Effector memory CD8-positive, alpha-beta T cell (primary cell): ENCODE measurements at regions not wholly inside any gene's neighbourhood (a gene's known extent, or its start where the extent isn't known, plus 50 kb on each side); places are given as distances from the start of the nearest gene placed in this dataset.
"Not testable (repeated sequence)": the region's sequence is repeated elsewhere in the genome, so short reads cannot be mapped to it uniquely, and the experiment has no call there.

Source experiments
- ATAC-seq: fragments of 150-1000 bp; cut with Tn5 transposase; replicated peaks from 2 replicates; pipeline ENCODE4 v1.10.0; 2021; ENCODE audit warnings: mild to moderate bottlenecking, moderate library complexity
- DNase-seq, 3 experiments: peaks; one replicate each; pipeline ENCODE4 v3.0.0; 2021
- H3K27ac Mint-ChIP-seq, 2 donors: one replicate each; pipeline ENCODE4 v1.8.0; 2022; ENCODE audit warnings: mild to moderate bottlenecking in 2 of 2, mixed read lengths in 2 of 2, moderate library complexity in 2 of 2
- H3K27me3 Mint-ChIP-seq, 2 donors: one replicate each; pipeline ENCODE4 v1.8.0; 2022; ENCODE audit warnings: mixed read lengths in 2 of 2
- H3K36me3 Mint-ChIP-seq: one replicate; pipeline ENCODE4 v1.8.0; 2022; ENCODE audit warnings: mild to moderate bottlenecking, moderate library complexity, mixed read lengths; ENCODE audit not compliant: insufficient read depth
- H3K4me1 Mint-ChIP-seq, 2 donors: one replicate each; pipeline ENCODE4 v1.8.0; 2022; ENCODE audit warnings: low read depth in 2 of 2, mixed read lengths in 2 of 2
- H3K4me3 Mint-ChIP-seq, 2 donors: one replicate each; pipeline ENCODE4 v1.8.0; 2022; ENCODE audit warnings: mild to moderate bottlenecking in 2 of 2, mixed read lengths in 2 of 2, moderate library complexity in 2 of 2
- H3K9me3 Mint-ChIP-seq, 2 donors: one replicate each; pipeline ENCODE4 v1.8.0; 2022; ENCODE audit warnings: mixed read lengths in 2 of 2

DNA sequence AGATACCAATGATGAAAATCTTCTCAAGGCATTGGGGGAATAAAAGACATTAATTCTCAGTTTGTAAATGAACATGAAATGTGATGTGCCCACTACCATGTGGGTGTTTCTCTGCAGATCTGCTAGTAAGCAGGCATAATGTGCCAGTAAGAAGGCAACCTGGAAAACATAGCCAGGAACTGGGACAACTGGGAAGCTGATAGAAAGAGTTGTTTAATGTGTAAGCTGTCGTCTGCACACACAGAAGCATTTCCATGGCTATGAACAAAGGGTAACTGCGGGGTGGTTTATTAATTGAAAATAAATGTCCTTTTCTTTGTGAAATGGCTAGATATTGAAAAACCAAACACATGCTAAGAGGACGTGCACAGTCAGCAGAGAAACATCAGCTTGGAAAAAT, 52.0 kb downstream of the ZC3H11B start:
- DNase-seq, result no peak
- Mint-ChIP-seq H3K9me3 (peaks cover 0 to 7% of the 10 kb centered on the region in 2 donors), H3K4me1 (no peaks in the 10 kb centered on the region), H3K36me3 (no peaks in the 10 kb centered on the region), H3K27me3 (no peaks in the 10 kb centered on the region), H3K27ac (no peak overlapping the region), H3K4me3 (no peak overlapping the region)
- ATAC-seq, result no peak

DNA sequence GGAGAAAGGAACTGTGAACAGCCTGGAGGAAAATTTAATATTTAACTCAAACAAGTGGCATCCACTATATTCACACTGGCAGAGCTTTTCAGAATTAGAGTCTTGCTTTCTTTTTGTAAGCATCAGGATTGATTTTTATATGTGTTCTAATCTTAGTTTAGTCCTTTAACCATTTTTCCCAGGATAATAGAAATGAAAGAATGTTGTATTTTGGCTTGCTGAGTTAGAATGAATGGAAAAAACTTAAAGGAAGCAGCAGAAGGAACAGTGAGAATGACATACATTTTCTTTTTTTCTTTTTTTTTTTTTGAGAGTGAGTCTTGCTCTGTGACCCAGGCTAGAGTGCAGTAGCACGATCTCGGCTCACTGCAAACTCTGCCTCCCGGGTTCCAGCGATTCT, 53.0 kb downstream of the ZC3H11B start:
- H3K27ac Mint-ChIP-seq, result no peak overlapping the region
- no peaks in the 10 kb centered on the region for H3K4me1 Mint-ChIP-seq
- H3K4me3 Mint-ChIP-seq, result no peak overlapping the region
- H3K36me3 Mint-ChIP-seq, result no peaks in the 10 kb centered on the region
- H3K27me3 Mint-ChIP-seq, result no peaks in the 10 kb centered on the region
- ATAC-seq (no peak), DNase-seq (no peak)
- peaks cover 0 to 7% of the 10 kb centered on the region in 2 donors for H3K9me3 Mint-ChIP-seq

DNA sequence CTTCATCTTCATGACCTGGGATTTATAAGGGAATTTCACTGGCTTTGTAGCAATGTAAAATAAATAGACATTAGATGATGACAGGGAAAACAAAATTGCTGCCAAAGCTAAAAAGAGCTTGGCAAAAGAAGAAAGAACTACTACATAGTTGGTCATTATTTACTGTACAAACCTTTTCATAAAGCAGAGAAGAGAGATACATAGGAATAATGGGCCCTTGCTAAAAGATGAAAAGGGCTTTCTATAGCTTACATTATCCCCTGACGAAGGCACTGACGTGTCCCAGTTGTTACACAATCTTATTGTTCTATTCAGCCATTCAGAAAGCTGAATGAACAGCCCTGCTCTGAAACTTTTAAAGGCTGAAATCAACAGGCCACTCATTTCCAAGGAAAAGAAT, 57.1 kb downstream of the ZC3H11B start:
- DNase-seq, result no peak
- H3K9me3 Mint-ChIP-seq, result peaks cover 0 to 1% of the 10 kb centered on the region in 2 donors
- no peaks in the 10 kb centered on the region for H3K36me3 Mint-ChIP-seq
- H3K27me3 Mint-ChIP-seq, result no peaks in the 10 kb centered on the region
- H3K27ac Mint-ChIP-seq, result no peak overlapping the region
- ATAC-seq, result no peak
- H3K4me3 Mint-ChIP-seq, result no peak overlapping the region
- H3K4me1 Mint-ChIP-seq, result no peaks in the 10 kb centered on the region

DNA sequence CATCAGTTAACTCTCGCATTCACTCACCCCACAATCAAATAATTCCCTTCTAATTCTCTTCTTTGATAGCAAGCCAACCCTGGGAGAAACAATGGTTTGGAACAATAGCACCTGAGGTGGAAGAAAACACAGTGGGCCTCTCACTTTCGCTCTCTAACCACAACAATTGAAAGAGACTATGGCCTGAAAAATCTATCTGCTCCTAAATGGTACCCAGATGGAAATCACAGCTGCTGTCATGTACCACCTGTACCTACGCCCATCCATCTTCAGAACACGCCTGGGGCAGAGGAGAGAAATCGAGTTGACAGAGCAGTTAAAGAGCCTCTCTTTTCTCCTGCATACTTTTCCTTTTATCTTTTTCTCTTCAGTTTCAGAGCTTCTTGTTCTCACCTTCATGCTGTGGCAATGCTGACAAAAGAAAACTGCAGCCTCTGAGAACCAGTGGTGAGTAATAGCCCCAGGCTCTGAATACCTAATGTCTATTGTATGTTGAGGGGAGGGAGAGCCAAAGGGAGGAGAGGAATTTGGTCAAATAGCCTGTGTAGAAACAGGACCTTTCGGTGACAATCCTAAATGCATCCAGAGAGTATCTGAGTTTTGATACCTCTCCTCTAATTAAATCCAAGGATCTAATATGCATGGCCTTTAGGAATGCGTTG, 57.7 kb downstream of the ZC3H11B start:
- no peak for DNase-seq

DNA sequence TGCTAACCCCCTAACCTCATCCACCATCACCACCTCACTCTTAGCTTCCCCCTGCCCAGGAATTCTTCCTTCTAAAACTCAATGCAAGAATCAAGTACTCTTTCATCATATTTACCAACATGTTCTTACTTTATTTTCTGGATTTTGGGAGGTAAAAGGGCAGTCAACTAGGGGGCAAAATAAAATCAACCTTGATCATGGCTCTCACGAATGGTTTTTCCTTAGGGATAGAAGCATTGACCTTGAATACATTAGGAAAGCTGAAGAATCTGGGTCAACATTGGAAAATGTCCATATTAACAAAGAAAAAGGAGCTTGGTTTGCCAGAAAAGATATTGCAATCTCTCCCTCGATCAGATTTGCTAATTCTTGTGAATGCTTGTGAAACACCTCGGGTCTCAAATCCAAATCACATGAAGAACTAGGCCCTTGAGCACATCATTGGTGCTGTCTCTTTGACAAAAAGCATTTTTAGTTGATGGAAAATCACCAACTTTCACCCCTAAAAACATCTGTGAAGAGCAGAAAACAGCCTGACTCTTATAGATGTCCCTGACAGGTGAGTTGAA, 58.9 kb downstream of the ZC3H11B start:
- Mint-ChIP-seq H3K36me3 (no peaks in the 10 kb centered on the region), H3K27ac (no peak overlapping the region), H3K27me3 (no peaks in the 10 kb centered on the region), H3K4me3 (no peak overlapping the region), H3K4me1 (no peaks in the 10 kb centered on the region), H3K9me3 (peaks cover 0 to 1% of the 10 kb centered on the region in 2 donors)
- ATAC-seq (no peak), DNase-seq (no peak)

More for the DNA sequence above, 57.7 kb downstream of the ZC3H11B start:
- peaks cover 0 to 1% of the 10 kb centered on the region in 2 donors for H3K9me3 Mint-ChIP-seq
- H3K4me1 Mint-ChIP-seq, result no peaks in the 10 kb centered on the region
- no peaks in the 10 kb centered on the region for H3K36me3 Mint-ChIP-seq
- no peak overlapping the region for H3K4me3 Mint-ChIP-seq
- no peak overlapping the region for H3K27ac Mint-ChIP-seq
- ATAC-seq, result no peak
- H3K27me3 Mint-ChIP-seq, result no peaks in the 10 kb centered on the region

DNA sequence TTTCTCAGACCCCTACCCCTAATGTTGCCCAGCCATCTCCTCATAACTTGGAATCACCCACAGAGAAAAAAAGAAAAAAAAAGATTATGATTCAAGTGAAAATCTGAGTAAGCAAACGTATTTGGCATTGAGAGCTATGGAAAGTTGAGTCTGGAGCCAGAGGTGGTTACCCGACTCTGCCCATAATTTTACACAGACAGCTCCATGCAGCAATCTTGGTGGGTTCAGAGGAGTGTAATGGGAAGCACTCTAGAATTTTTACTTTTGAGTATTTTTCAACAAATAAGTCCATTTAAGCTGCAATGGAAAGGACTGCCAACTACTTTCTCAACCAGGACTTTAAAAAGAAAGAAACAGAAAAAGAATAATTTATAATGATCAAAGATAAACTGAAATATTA, 62.7 kb downstream of the ZC3H11B start:
- no peaks in the 10 kb centered on the region for H3K36me3 Mint-ChIP-seq
- H3K4me1 Mint-ChIP-seq, result no peaks in the 10 kb centered on the region
- ATAC-seq (no peak), DNase-seq (no peak)
- H3K4me3 Mint-ChIP-seq, result no peak overlapping the region
- H3K27me3 Mint-ChIP-seq, result no peaks in the 10 kb centered on the region
- H3K27ac Mint-ChIP-seq, result no peak overlapping the region
- H3K9me3 Mint-ChIP-seq, result no peaks in the 10 kb centered on the region

DNA sequence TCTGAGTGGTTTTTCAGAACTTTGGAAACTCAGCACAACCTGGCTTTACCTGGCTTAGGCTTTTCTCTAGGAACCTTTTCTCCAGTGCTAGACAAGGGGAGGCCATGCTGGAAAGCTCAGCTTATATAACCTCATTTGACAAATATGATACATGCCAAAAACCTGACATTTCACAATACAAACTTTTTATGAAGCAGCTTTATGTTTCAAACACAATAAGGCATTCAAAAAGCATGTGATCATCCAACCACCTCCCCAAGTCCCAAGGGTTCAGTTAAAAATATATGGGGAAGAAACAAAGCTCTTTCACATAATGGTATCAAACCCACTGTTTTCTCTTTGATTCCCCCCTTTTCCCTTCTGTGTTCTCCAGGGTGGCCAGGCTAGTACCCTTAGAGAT, 63.7 kb downstream of the ZC3H11B start:
- ATAC-seq (no peak), DNase-seq (no peak)
- Mint-ChIP-seq H3K36me3 (no peaks in the 10 kb centered on the region), H3K9me3 (peaks cover 0 to 6% of the 10 kb centered on the region in 2 donors), H3K4me1 (no peaks in the 10 kb centered on the region), H3K27me3 (no peaks in the 10 kb centered on the region), H3K27ac (no peak overlapping the region), H3K4me3 (no peak overlapping the region)

DNA sequence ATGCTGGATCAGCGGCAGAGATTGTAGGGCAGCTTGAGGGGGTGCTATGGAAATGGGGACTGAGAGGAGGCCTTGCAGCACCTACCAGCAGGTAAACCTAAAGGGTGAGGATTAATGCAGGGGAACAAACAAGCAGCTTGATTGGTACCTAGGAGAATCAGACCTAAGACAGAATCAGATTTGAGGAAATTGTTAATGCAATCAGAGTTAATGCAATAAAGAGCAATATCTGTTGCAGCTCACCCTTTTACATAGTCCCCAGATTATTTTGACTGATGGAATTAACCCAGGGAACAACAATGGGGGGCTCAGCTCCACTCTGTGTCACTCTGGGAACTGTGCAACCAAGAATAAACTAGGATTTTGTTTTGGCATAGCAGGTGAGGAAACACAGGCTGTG, 64.5 kb downstream of the ZC3H11B start:
- ATAC-seq (no peak), DNase-seq (no peak)
- H3K27me3 Mint-ChIP-seq, result no peaks in the 10 kb centered on the region
- peak overlapping the region in 1 of 2 donors; percentile 15 for H3K27ac Mint-ChIP-seq
- H3K9me3 Mint-ChIP-seq, result peaks cover 0 to 10% of the 10 kb centered on the region in 2 donors
- no peaks in the 10 kb centered on the region for H3K36me3 Mint-ChIP-seq
- H3K4me1 Mint-ChIP-seq, result no peaks in the 10 kb centered on the region
- H3K4me3 Mint-ChIP-seq, result no peak overlapping the region

DNA sequence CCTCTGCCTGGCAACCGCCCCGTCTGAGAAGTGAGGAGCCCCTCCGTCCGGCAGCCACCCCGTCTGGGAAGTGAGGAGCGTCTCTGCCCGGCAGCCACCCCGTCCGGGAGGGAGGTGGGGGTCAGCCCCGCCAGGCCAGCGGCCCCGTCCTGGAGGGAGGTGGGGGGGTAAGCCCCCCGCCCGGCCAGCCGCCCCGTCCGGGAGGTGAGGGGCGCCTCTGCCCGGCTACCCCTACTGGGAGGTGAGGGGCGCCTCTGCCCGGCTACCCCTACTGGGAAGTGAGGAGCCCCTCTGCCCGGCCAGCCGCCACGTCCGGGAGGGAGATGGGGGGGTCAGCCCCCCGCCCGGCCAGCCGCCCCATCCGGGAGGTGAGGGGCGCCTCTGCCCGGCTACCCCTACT, 67.1 kb downstream of the ZC3H11B start:
- peaks cover 0 to 10% of the 10 kb centered on the region in 2 donors for H3K9me3 Mint-ChIP-seq
- not testable (repeated sequence) for H3K36me3 Mint-ChIP-seq, ATAC-seq, H3K27me3 Mint-ChIP-seq, DNase-seq, H3K4me1 Mint-ChIP-seq, H3K4me3 Mint-ChIP-seq, H3K27ac Mint-ChIP-seq

DNA sequence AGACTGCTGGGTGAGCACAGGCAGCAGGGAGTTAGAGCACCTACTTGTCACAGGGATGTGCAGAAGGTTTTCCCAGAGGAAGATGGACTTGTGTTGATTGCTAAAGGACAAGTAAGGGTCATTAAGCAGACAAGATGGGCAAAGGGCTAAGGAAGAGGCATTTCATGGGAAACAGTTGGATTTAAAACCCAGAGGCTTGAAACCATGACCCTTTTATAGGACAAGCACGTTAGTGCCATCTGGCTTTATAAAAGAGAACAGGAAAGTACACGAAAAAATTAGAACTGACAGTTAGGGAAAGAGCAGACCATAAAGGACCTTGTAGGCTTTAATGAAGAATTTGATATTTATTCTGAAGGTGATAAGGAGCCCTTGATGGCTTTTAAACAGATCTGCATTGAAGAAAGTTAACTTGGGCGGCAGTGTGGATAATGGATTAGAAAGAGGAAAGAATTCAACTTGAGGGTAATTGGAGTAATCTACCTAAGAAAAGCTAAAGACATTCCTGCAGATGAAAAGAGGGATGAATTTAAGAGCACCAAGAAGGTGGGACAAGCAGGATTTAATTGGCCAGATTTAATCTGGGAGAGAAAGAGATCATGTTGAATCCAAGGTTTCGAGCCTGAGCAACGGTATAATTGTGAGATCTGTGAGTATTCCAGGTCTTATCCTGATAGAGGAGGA, 68.6 kb downstream of the ZC3H11B start:
- no peaks in the 10 kb centered on the region for H3K4me1 Mint-ChIP-seq
- no peak overlapping the region for H3K4me3 Mint-ChIP-seq
- H3K27ac Mint-ChIP-seq, result no peak overlapping the region
- no peaks in the 10 kb centered on the region for H3K27me3 Mint-ChIP-seq
- DNase-seq (no peak), ATAC-seq (no peak)
- H3K9me3 Mint-ChIP-seq, result peaks cover 0 to 10% of the 10 kb centered on the region in 2 donors
- H3K36me3 Mint-ChIP-seq, result no peaks in the 10 kb centered on the region

DNA sequence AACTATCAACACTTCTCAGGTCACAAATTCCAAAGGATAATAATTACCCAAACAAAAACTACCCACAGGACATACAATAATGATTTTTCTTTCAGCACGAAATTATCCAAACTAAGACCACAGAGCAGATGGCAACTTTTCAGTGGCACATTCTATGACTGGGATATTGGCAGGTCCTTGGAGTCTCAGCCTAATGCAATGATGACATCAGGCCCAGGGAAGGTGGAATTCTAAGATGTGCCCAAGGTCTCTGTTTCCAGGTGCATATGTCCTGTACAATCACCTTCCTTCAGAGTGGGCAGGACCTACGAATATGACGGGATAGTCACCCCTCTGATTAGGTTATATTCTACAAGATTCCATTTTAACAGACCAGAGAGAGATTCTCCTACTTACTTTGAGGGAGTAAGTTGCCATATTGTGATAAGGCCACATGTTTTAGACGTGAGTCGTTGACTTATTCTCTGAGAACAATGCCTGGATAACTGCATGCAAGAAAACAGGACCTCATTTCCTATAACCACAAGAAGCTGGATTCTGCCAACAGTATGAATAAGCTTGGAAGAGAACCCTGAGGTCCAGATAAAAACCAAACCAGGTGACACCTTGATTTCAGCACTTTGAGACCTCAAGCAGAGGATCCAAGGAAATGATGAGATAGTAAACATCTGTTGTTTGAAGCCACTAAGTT, 69.9 kb downstream of the ZC3H11B start:
- H3K4me3 Mint-ChIP-seq, result no peak overlapping the region
- DNase-seq (no peak), ATAC-seq (no peak)
- H3K27me3 Mint-ChIP-seq, result no peaks in the 10 kb centered on the region
- H3K9me3 Mint-ChIP-seq, result peaks cover 0 to 10% of the 10 kb centered on the region in 2 donors
- no peaks in the 10 kb centered on the region for H3K4me1 Mint-ChIP-seq
- H3K27ac Mint-ChIP-seq, result no peak overlapping the region
- H3K36me3 Mint-ChIP-seq, result no peaks in the 10 kb centered on the region

DNA sequence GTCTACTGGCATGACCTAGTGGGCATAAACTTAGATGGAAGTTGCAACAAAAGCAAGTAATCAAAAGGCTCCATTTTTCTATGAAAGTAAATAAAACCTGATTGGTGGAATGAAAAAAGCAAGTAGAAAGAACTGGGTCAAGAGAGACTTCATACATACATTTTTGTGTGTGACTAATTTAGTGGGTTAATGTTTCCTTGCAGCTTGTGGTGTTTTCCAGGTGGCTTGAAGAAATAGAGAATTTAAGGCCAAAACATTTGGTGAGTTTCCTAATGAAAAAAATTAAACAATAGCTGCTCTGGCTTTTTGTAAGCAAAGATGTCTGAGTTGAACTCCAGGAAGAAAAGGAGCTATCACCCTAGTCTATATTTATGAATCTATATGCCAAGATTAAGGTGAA, 71.0 kb downstream of the ZC3H11B start:
- no peak overlapping the region for H3K27ac Mint-ChIP-seq
- H3K9me3 Mint-ChIP-seq, result peaks cover 0 to 10% of the 10 kb centered on the region in 2 donors
- DNase-seq (no peak), ATAC-seq (no peak)
- H3K4me3 Mint-ChIP-seq, result no peak overlapping the region
- no peaks in the 10 kb centered on the region for H3K36me3 Mint-ChIP-seq
- H3K4me1 Mint-ChIP-seq, result no peaks in the 10 kb centered on the region
- no peaks in the 10 kb centered on the region for H3K27me3 Mint-ChIP-seq

DNA sequence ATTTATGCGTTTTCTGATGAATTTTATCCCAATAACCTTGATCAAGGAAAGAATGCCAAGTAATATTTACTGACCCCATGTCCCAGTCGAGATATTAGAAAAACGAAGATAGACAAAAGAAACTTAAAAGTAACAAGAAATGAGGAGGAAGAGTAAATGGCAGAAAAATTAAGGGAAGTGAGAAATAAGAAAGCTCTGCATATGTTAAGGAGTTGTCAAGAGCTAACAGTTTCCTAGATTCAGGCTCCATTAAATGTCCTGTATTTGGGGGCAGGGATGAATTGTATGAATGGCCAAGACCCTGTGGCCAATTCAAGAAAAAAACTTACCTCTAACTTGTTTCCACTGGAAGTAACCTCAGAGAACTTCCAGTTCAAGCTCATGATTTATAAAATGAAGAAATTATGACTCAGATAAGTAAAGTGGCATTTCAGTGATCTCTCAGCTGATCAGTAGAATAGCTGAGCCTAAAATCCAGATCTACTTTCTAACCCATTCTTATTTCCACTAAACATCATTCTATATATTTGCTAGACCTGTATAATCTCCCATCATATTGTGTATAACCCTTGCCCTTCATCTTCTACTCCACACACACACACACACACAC, 73.2 kb downstream of the ZC3H11B start:
- ATAC-seq (no peak), DNase-seq (no peak)
- Mint-ChIP-seq H3K4me1 (no peaks in the 10 kb centered on the region), H3K27me3 (no peaks in the 10 kb centered on the region), H3K9me3 (peaks cover 0 to 9% of the 10 kb centered on the region in 2 donors), H3K27ac (no peak overlapping the region), H3K4me3 (no peak overlapping the region), H3K36me3 (no peaks in the 10 kb centered on the region)
